NB4 (cell line): ENCODE measurements at regions not wholly inside any gene's neighbourhood (a gene's known extent, or its start where the extent isn't known, plus 50 kb on each side); places are given as distances from the start of the nearest gene placed in this dataset.

ENCODE experiments used
- DNase-seq: peaks from one replicate; pipeline ENCODE4 v3.0.0; 2010; ENCODE audit warnings: low read depth
- H3K4me3 ChIP-seq: one replicate; pipeline ENCODE4 v1.5.1; 2011; ENCODE audit warnings: mild to moderate bottlenecking, low read depth, low read length, moderate library complexity
- MYC ChIP-seq: IDR thresholded peaks from 2 replicates; pipeline ENCODE4 v1.6.1; 2011; ENCODE audit warnings: low read depth, low read length
- POLR2A ChIP-seq: IDR thresholded peaks from 2 replicates; pipeline ENCODE4 v1.6.1; 2011; ENCODE audit warnings: mild to moderate bottlenecking; ENCODE audit not compliant: insufficient read length; ENCODE audit errors: extremely low read depth
- TF ChIP-seq, protein P1 (sequence below): IDR thresholded peaks from one replicate; pipeline ENCODE4 v1.5.1; 2012; ENCODE audit warnings: low read depth, low read length
- TF ChIP-seq, protein P2 (sequence below): IDR thresholded peaks from 2 replicates; pipeline ENCODE4 v1.6.1; 2011; ENCODE audit warnings: low read depth, low read length

DNA sequence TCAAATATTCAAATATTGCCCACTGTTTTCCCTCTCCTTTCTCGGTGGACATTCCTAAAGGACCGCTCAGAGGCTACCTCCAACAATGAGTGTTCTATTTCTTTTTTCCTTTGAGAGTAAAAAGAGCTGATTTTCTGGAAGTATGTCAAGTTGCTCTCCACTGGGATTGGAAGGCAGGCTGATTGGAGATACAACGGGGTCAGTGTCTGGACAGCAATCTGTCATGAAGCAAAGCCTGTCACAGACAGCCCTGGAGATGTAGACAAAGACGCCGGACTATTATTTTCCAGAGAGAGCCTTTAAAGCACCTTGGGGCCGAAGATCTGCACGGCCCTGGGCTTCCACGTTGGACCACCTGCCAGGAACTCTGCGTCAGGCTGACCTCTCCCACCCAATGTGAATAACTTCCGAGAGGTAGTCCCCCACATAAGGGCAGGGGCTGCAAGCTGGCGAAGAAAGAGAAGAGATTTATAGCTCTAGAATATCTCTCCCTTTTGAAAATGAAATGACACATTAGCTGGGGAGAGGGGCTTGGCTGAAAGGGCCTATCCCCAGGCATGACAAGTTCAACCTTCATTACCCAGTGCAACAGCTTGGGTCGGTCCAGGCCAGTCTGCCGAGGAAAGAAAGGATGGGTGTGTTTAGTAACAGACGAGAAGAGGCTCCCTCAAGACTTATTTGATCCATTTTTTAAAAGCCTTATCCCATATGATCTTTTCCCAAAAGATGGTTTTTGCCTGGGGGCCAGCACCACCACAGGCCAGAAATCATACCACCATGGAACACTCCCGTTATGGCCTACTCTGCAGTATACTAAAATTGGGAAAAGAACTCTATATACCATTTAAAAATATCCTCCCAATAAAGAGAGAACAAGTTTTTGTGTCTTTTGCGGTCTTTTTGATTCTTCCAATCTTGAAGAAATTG lies 131.1 kb downstream of the OLIG3 start:
- TF ChIP-seq, protein P1, sequence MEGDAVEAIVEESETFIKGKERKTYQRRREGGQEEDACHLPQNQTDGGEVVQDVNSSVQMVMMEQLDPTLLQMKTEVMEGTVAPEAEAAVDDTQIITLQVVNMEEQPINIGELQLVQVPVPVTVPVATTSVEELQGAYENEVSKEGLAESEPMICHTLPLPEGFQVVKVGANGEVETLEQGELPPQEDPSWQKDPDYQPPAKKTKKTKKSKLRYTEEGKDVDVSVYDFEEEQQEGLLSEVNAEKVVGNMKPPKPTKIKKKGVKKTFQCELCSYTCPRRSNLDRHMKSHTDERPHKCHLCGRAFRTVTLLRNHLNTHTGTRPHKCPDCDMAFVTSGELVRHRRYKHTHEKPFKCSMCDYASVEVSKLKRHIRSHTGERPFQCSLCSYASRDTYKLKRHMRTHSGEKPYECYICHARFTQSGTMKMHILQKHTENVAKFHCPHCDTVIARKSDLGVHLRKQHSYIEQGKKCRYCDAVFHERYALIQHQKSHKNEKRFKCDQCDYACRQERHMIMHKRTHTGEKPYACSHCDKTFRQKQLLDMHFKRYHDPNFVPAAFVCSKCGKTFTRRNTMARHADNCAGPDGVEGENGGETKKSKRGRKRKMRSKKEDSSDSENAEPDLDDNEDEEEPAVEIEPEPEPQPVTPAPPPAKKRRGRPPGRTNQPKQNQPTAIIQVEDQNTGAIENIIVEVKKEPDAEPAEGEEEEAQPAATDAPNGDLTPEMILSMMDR, result no peak
- TF ChIP-seq, protein P2, sequence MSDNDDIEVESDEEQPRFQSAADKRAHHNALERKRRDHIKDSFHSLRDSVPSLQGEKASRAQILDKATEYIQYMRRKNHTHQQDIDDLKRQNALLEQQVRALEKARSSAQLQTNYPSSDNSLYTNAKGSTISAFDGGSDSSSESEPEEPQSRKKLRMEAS, result no peak
- no peak for TF ChIP-seq POLR2A
- TF ChIP-seq MYC, result no peak
- DNase-seq, result no peak
- no peak overlapping the region for H3K4me3 ChIP-seq

DNA sequence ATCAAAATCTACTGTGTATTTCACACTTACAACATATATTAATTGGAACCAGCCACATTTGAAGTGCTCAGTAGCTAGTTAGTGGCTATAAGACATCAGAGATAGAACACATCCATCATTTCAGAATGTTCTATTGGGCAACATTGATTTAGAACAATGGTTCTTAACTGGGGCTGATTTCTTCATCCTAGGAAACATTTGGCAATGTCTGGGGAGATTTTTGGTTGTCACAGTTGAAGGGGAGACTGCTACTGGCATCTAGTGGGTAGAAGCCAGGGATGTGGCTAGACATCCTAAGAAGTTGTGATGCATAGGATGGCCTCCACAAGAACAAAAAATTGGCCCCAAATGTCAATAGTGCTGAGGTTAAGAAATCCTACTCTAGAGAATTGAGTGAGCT lies 132.5 kb downstream of the OLIG3 start:
- no peak for TF ChIP-seq MYC
- TF ChIP-seq, protein P1, result no peak
- no peak for TF ChIP-seq POLR2A
- TF ChIP-seq, protein P2, result no peak
- no peak overlapping the region for H3K4me3 ChIP-seq
- peak; percentile 25 for DNase-seq

DNA sequence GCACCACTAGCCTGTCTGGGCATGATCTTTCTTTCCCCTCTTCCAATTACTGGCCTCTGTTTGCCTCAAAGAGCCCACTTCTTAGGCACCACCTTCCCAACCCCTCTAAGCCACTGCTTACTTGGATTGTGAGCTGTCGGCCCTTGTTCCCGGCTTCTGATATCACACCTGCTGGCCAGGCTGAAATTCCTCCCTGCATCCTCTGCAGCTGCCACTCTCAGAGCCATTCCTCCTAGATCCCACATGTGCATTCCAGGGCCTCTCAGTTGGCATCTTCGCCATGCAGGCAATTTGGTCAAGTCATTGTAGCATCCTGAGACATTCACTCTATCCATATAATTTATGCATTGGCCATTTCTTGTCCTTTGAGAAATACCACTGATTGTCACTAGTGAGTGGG lies 135.9 kb downstream of the OLIG3 start:
- DNase-seq, result no peak
- no peak overlapping the region for H3K4me3 ChIP-seq
- TF ChIP-seq POLR2A (no peak), MYC (no peak)
- TF ChIP-seq, protein P2, result no peak
- TF ChIP-seq, protein P1, result no peak

DNA sequence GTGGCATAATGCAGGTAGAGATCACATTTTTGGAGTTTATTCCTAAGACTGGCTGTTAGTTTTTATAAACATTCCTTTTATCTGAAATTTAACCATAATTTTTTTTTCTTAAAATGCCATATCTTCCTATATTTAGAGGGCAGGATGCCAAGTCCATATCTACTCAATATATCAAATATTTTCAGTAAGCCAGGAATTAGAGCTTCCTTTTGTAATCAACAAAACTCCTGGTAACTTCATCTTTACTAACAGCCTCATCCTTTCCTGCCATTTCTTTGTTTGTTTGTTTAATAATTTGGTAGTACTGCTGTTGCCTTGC lies 136.3 kb downstream of the OLIG3 start:
- TF ChIP-seq, protein P2, result no peak
- TF ChIP-seq POLR2A (no peak), MYC (no peak)
- TF ChIP-seq, protein P1, result no peak
- DNase-seq, result no peak
- H3K4me3 ChIP-seq, result no peak overlapping the region

DNA sequence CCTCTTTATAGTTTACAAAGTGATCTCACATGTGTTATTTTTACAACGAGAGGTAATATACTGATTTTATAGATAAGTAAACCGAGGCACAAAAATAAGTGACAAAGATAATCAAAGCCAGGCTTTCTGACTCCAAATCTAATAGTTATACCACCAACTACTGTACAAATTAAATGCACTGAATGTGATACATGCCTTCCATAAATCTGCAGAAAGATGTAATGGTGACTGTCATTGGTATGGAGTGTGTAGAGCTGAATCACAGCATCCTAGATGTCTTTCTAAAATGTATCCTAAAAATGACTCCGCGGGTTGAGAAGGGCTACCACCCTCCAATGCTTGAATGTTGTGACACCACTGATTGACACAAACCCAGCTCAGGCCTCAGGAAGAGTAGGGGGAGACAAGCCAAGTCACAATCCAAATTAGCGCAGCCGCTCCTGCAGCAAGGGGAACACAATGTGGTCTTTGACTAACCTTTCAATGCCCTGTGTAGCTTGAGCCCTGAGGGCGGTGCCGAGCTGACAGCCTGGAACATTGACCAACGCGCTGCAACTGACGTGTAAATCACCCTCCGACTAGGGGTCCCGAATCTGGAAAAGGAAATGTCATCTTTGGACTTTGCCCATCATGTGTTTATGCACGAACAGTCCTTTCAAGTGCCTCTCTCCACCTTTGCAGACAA lies 136.8 kb downstream of the OLIG3 start:
- TF ChIP-seq, protein P1, result no peak
- TF ChIP-seq POLR2A, result no peak
- TF ChIP-seq, protein P2, result no peak
- H3K4me3 ChIP-seq, result no peak overlapping the region
- DNase-seq, result no peak
